GM12878 (cell line): ENCODE measurements at regions not wholly inside any gene's neighbourhood (a gene's known extent, or its start where the extent isn't known, plus 50 kb on each side); places are given as distances from the start of the nearest gene placed in this dataset.

Experiments used
- ATAC-seq: fragments of 200-7000 bp; cut with Tn5 transposase; 3 replicates; pipeline ENCODE4 v1.9.1; 2020; ENCODE audit warnings: mild to moderate bottlenecking, moderate library complexity
- BruUV-seq: library from RNA; stranded (reverse); fragments of 400-500 nt; replicated peaks from 2 replicates; lab custom pipeline; 2021; lab: Mats Ljungman, UMichigan
- CTCF ChIA-PET: fragments of 300-600 bp; sonication (Branson Sonifier 250); formaldehyde crosslinking; extraction: SDS; loops from one replicate; lab custom pipeline; 2021; ENCODE audit warnings: inconsistent platforms; lab: Yijun Ruan, JAX
- POLR2A ChIA-PET: fragments of 350-600 bp; formaldehyde crosslinking; extraction: SDS; loops from one replicate; lab custom pipeline; 2021; ENCODE audit warnings: inconsistent platforms; lab: Charles Lee
- RAD21 ChIA-PET: fragments of 300-600 bp; sonication (Branson Sonifier 250); formaldehyde crosslinking; loops from one replicate; lab custom pipeline; 2023; ENCODE audit warnings: antibody characterized with exemption; ENCODE audit not compliant: unreplicated experiment; lab: Charles Lee
- SMC1A ChIA-PET: fragments of 300-600 bp; sonication (Branson Sonifier 250); formaldehyde crosslinking; loops from one replicate; lab custom pipeline; 2023; ENCODE audit not compliant: unreplicated experiment, uncharacterized antibody; lab: Charles Lee
- DNase-seq: peaks from one replicate; pipeline ENCODE4 v3.0.0-alpha.2; 2011; ENCODE audit warnings: low read depth, low spot score
- FAIRE-seq: peaks from 3 replicates; lab custom pipeline; 2011; peaks lifted over from hg19 to GRCh38; lab: Jason Lieb, UNC
- H2AFZ ChIP-seq: 2 replicates; pipeline ENCODE4 v1.6.0; 2011; ENCODE audit warnings: low read depth, low read length, control low read depth; ENCODE audit not compliant: control insufficient read depth
- H3K27ac ChIP-seq: 2 replicates; pipeline ENCODE4 v1.5.1; 2011; ENCODE audit warnings: control low read depth; ENCODE audit not compliant: control insufficient read depth, insufficient read depth
- H3K27me3 ChIP-seq, 2 experiments: replicated peaks in 1 of 2; 2 replicates each; pipeline versions ENCODE4 v1.6.0 to v1.6.1; 2011; ENCODE audit warnings: low read length in 1 of 2; ENCODE audit not compliant: control insufficient read depth in 2 of 2, insufficient read depth in 2 of 2
- H3K36me3 ChIP-seq, 2 experiments: 2 replicates each; pipeline ENCODE4 v1.5.1; 2011; ENCODE audit warnings: low read length in 1 of 2; ENCODE audit not compliant: control insufficient read depth in 2 of 2, insufficient read depth in 2 of 2
- H3K4me1 ChIP-seq: 2 replicates; pipeline ENCODE4 v1.6.1; 2011; ENCODE audit warnings: mild to moderate bottlenecking, low read length, moderate library complexity, mixed read lengths; ENCODE audit not compliant: control insufficient read depth, insufficient read depth
- H3K4me2 ChIP-seq: 2 replicates; pipeline ENCODE4 v1.6.0; 2011; ENCODE audit warnings: control low read depth; ENCODE audit not compliant: control insufficient read depth, insufficient read depth
- H3K4me3 ChIP-seq: fragments of 200-600 bp; sonication (generic); 2 replicates; pipeline ENCODE4 v1.5.1; 2016
- H3K79me2 ChIP-seq: 2 replicates; pipeline ENCODE4 v1.6.0; 2011; ENCODE audit warnings: low read length; ENCODE audit not compliant: control insufficient read depth, insufficient read depth
- H3K9ac ChIP-seq: 2 replicates; pipeline ENCODE4 v1.8.0; 2011; ENCODE audit warnings: low read length, control low read depth, mixed read lengths; ENCODE audit not compliant: control insufficient read depth, insufficient read depth
- H3K9me3 ChIP-seq: replicated peaks from 3 replicates; pipeline ENCODE4 v1.5.1; 2011; ENCODE audit warnings: mild to moderate bottlenecking, low read length; ENCODE audit not compliant: control insufficient read depth, insufficient read depth
- H4K20me1 ChIP-seq: 2 replicates; pipeline ENCODE4 v1.6.0; 2011; ENCODE audit not compliant: control insufficient read depth, insufficient read depth
- EZH2 ChIP-seq: IDR thresholded peaks from 2 replicates; pipeline ENCODE4 v1.6.1; 2012; ENCODE audit warnings: low read depth, mild to moderate bottlenecking, control low read depth, inconsistent platforms, low read length, borderline replicate concordance; ENCODE audit not compliant: control insufficient read depth
- IRF5 ChIP-seq: fragments of 450-650 bp; IDR thresholded peaks from 2 replicates; pipeline ENCODE4 v1.6.1; 2017; ENCODE audit warnings: borderline replicate concordance
- NFYA ChIP-seq: IDR thresholded peaks from 2 replicates; pipeline ENCODE4 v1.6.1; 2011; ENCODE audit warnings: low read depth, mild to moderate bottlenecking, low read length, improper control_type of control experiment, borderline replicate concordance
- PML ChIP-seq: IDR thresholded peaks from 2 replicates; pipeline ENCODE4 v1.6.1; 2012; ENCODE audit warnings: low read length, inconsistent platforms
- RAD21 ChIP-seq: IDR thresholded peaks from 2 replicates; pipeline ENCODE4 v1.6.1; 2011; ENCODE audit warnings: mild to moderate bottlenecking, low read depth, low read length, moderate library complexity; ENCODE audit not compliant: insufficient read depth
- TAF1 ChIP-seq: IDR thresholded peaks from 2 replicates; pipeline ENCODE4 v1.6.1; 2011; ENCODE audit warnings: mild to moderate bottlenecking, low read depth, low read length, borderline replicate concordance
- YY1 ChIP-seq: IDR thresholded peaks from 2 replicates; pipeline ENCODE4 v1.6.1; 2011; ENCODE audit warnings: low read depth, mild to moderate bottlenecking, low read length
- WGBS: methylation state at CpG from one replicate; pipeline ENCODE4 v1.1.6; 2016; ENCODE audit warnings: low lambda C conversion rate; ENCODE audit not compliant: insufficient replicate concordance, insufficient coverage; ENCODE audit errors: missing lambda C conversion rate; 5-methylcytosine and 5-hydroxymethylcytosine counted together
- in situ Hi-C: fragments of 300-500 bp; cut with MboI; formaldehyde crosslinking; loops from 9 replicates; pipeline ENCODE4 v1.14.3; 2018; ENCODE audit warnings: mixed read lengths
- intact Hi-C: fragments of 100-400 bp; cut with micrococcal nuclease; formaldehyde crosslinking; loops from one replicate; pipeline ENCODE4 v1.14.2; 2022; ENCODE audit not compliant: unreplicated experiment
- TF ChIP-seq, protein P1 (sequence below): fragments of 450-650 bp; IDR thresholded peaks from 2 replicates; pipeline ENCODE4 v1.6.1; 2018; ENCODE audit warnings: borderline replicate concordance, mild to moderate bottlenecking; ENCODE audit not compliant: partially characterized antibody
- TF ChIP-seq, protein P2 (sequence below): fragments of 450-650 bp; conservative IDR thresholded peaks from 2 replicates; pipeline ENCODE4 v1.6.1; 2017; ENCODE audit warnings: mild to moderate bottlenecking, moderate library complexity

GRCh38 chr4:13893211-13893610, 265.7 kb upstream of the BOD1L1 start:
- no peak overlapping the region for H3K4me3 ChIP-seq
- ChIA-PET CTCF (interaction anchor here (1.4 kb wide), 1 partner anchor 33 kb away, joined by 3 read pairs; no protein-coding TSS in a partner anchor), POLR2A (no interaction called here), SMC1A (no interaction called here), RAD21 (no interaction called here)
- no peaks in the 10 kb centered on the region for H3K36me3 ChIP-seq
- H3K9ac ChIP-seq: no peak overlapping the region
- intact Hi-C loops: no loop called here
- no peaks in the 10 kb centered on the region for H3K4me1 ChIP-seq
- H3K79me2 ChIP-seq: no peaks in the 10 kb centered on the region
- TF ChIP-seq RAD21 (no peak), PML (no peak)
- TF ChIP-seq, protein P1, sequence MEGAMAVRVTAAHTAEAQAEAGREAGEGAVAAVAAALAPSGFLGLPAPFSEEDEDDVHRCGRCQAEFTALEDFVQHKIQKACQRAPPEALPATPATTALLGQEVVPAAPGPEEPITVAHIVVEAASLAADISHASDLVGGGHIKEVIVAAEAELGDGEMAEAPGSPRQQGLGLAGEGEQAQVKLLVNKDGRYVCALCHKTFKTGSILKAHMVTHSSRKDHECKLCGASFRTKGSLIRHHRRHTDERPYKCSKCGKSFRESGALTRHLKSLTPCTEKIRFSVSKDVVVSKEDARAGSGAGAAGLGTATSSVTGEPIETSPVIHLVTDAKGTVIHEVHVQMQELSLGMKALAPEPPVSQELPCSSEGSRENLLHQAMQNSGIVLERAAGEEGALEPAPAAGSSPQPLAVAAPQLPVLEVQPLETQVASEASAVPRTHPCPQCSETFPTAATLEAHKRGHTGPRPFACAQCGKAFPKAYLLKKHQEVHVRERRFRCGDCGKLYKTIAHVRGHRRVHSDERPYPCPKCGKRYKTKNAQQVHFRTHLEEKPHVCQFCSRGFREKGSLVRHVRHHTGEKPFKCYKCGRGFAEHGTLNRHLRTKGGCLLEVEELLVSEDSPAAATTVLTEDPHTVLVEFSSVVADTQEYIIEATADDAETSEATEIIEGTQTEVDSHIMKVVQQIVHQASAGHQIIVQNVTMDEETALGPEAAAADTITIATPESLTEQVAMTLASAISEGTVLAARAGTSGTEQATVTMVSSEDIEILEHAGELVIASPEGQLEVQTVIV: no peak
- no peak overlapping the region for H3K4me2 ChIP-seq
- WGBS: 28% methylated on average over 3 of the region's 3 CpGs
- no TSS peak for BruUV-seq
- in situ Hi-C loops: no loop called here
- FAIRE-seq (no peak), DNase-seq (no peak), ATAC-seq (no peak)
- no peaks in the 10 kb centered on the region for H4K20me1 ChIP-seq
- H3K27me3 ChIP-seq: no peaks in the 10 kb centered on the region
- H2AFZ ChIP-seq: no peak overlapping the region
- no peak overlapping the region for H3K27ac ChIP-seq
- no peaks in the 10 kb centered on the region for H3K9me3 ChIP-seq

- no peak overlapping the region for H3K4me2 ChIP-seq
- CTCF ChIA-PET: interaction anchor here (1.4 kb wide), 1 partner anchor 34 kb away, joined by 3 read pairs; no protein-coding TSS in a partner anchor
- WGBS: 45% methylated on average over 2 of the region's 2 CpGs
- no peak for TF ChIP-seq YY1
- TF ChIP-seq NFYA: no peak
- TF ChIP-seq, protein P2, sequence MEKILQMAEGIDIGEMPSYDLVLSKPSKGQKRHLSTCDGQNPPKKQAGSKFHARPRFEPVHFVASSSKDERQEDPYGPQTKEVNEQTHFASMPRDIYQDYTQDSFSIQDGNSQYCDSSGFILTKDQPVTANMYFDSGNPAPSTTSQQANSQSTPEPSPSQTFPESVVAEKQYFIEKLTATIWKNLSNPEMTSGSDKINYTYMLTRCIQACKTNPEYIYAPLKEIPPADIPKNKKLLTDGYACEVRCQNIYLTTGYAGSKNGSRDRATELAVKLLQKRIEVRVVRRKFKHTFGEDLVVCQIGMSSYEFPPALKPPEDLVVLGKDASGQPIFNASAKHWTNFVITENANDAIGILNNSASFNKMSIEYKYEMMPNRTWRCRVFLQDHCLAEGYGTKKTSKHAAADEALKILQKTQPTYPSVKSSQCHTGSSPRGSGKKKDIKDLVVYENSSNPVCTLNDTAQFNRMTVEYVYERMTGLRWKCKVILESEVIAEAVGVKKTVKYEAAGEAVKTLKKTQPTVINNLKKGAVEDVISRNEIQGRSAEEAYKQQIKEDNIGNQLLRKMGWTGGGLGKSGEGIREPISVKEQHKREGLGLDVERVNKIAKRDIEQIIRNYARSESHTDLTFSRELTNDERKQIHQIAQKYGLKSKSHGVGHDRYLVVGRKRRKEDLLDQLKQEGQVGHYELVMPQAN: no peak
- no peak for TF ChIP-seq IRF5
- no peak for TF ChIP-seq TAF1
- TF ChIP-seq EZH2: no peak
Observed at GRCh38 chr4:13893987-13894386, 266.5 kb upstream of the BOD1L1 start.

More at GRCh38 chr4:13893987-13894386, 266.5 kb upstream of the BOD1L1 start:
- POLR2A ChIA-PET: no interaction called here
- Histone ChIP-seq H3K36me3 (no peaks in the 10 kb centered on the region), H3K27ac (no peak overlapping the region), H3K79me2 (no peaks in the 10 kb centered on the region), H3K27me3 (no peaks in the 10 kb centered on the region), H2AFZ (no peak overlapping the region), H3K9ac (no peak overlapping the region), H3K4me3 (no peak overlapping the region), H4K20me1 (no peaks in the 10 kb centered on the region), H3K4me1 (no peaks in the 10 kb centered on the region), H3K9me3 (no peaks in the 10 kb centered on the region)
- RAD21 ChIA-PET: interaction anchor here (0.5 to 1.1 kb wide), 2 partner anchors 13 to 299 kb away, joined by 3 read pairs; no protein-coding TSS in a partner anchor
- in situ Hi-C loops: no loop called here
- SMC1A ChIA-PET: no interaction called here
- intact Hi-C loops: no loop called here
- BruUV-seq: no TSS peak
- DNase-seq (no peak), ATAC-seq (no peak), FAIRE-seq (no peak)
